ENCODE measurements at regions not wholly inside any gene's neighbourhood (a gene's known extent, or its start where the extent isn't known, plus 50 kb on each side); places are given as distances from the start of the nearest gene placed in this dataset.

DNA sequence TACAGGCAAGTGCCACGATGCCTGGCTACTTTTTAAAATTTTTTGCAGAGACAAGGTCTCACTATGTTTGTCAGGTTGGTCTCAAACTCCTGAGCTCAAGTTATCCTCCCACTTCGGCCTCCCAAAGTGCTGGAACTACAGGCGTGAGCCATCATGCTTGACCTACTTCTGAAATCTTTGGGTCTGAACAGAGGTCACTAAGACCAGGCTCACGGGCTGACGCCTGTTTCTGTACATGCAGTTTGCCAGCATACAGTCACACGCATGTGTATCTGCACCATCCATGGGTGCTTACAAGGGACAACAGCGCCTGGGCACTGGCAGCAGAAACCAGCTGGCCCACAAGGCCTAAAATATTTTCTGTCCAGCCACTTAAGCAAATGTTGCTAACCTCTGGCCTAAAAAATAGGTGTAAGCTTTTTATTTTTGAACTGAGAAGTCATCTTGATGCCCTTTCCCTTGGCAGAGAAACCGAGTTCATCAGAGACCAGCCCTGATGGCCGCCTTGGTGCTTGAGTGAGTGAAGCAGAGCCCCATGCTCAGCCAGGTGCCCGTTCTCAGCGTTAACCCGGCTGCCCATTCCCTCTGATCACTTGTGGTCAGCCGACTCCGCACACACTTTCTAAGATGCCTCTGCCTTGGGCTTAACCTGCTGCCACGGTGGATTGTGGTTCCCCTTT lies 425.2 kb downstream of the OCA2 start:
- TF ChIP-seq CTBP1 (IDR thresholded peaks at IDR 0.05; ENCODE audit: borderline replicate concordance) (no peak), BHLHE40 (IDR thresholded peaks at IDR 0.05; ENCODE audit: borderline replicate concordance) (no peak)

Data from HEK293T (cell line).